ENCODE measurements at regions not wholly inside any gene's neighbourhood (a gene's known extent, or its start where the extent isn't known, plus 50 kb on each side); places are given as distances from the start of the nearest gene placed in this dataset.

DNA sequence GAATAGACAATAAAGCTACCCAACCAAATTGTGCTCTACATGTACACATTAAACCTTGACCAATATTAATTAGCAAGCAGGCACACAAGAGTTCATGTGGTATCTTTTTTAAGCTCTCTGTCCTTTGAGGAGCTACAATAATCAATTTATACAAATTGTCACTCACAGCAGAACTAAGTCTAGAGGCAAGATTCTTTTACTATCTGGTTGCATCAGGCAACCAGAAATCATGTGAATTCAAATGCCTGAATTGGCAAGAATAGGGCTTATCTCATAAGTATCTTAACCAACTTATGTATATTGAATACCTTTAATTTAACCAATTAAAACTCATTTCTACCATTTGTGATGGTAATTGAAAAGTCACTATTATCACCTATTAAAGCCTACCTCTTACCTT is 145.5 kb upstream of the HAPLN1 start:
- Mint-ChIP-seq H3K4me1 (no peaks in the 10 kb centered on the region), H3K27me3 (ENCODE audit: low read depth in 2 of 2) (no peaks in the 10 kb centered on the region), H3K36me3 (no peaks in the 10 kb centered on the region), H3K27ac (no peak overlapping the region), H3K4me3 (no peak overlapping the region), H3K9me3 (peaks cover 3 to 10% of the 10 kb centered on the region in 2 donors)
- DNase-seq (no peak), ATAC-seq (no peak)
- Histone ChIP-seq H3K36me3 (ENCODE audit: control insufficient read depth, insufficient read depth, low read length) (no peaks in the 10 kb centered on the region), H3K4me1 (ENCODE audit: control insufficient read depth, insufficient read depth, low read length) (no peaks in the 10 kb centered on the region), H3K4me3 (ENCODE audit: low read length) (no peak overlapping the region), H3K9me3 (ENCODE audit: control insufficient read depth, insufficient read depth, low read length) (no peaks in the 10 kb centered on the region), H3K27ac (ENCODE audit: low read length) (no peak overlapping the region), H3K27me3 (ENCODE audit: control insufficient read depth, insufficient read depth, low read length) (no peaks in the 10 kb centered on the region)
- intact Hi-C loops (cut with micrococcal nuclease): no loop called here
- TF ChIP-seq, protein P1, sequence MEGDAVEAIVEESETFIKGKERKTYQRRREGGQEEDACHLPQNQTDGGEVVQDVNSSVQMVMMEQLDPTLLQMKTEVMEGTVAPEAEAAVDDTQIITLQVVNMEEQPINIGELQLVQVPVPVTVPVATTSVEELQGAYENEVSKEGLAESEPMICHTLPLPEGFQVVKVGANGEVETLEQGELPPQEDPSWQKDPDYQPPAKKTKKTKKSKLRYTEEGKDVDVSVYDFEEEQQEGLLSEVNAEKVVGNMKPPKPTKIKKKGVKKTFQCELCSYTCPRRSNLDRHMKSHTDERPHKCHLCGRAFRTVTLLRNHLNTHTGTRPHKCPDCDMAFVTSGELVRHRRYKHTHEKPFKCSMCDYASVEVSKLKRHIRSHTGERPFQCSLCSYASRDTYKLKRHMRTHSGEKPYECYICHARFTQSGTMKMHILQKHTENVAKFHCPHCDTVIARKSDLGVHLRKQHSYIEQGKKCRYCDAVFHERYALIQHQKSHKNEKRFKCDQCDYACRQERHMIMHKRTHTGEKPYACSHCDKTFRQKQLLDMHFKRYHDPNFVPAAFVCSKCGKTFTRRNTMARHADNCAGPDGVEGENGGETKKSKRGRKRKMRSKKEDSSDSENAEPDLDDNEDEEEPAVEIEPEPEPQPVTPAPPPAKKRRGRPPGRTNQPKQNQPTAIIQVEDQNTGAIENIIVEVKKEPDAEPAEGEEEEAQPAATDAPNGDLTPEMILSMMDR (IDR thresholded peaks at IDR 0.05): no peak

DNA sequence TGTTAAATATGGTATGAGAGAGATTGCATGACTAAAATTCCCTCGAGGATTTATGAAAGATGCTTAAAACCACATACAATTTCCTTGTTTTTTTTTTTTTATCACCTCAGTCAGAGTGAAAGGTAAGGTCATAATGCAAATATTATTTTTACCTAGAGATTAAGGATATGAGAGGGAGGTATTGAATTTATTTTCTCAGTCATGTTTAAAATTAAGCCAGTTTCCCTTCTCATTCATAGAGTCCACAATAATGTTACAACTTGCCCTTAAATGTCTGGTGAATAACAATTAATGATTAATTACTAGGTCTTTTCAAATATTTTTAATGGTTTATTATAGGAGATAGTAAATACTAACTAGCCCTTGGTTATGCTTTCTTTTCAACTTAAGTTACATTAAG is 144.9 kb upstream of the HAPLN1 start:
- Histone ChIP-seq H3K4me3 (ENCODE audit: low read length) (no peak overlapping the region), H3K27ac (ENCODE audit: low read length) (no peak overlapping the region), H3K36me3 (ENCODE audit: control insufficient read depth, insufficient read depth, low read length) (no peaks in the 10 kb centered on the region), H3K9me3 (ENCODE audit: control insufficient read depth, insufficient read depth, low read length) (no peaks in the 10 kb centered on the region), H3K4me1 (ENCODE audit: control insufficient read depth, insufficient read depth, low read length) (no peaks in the 10 kb centered on the region), H3K27me3 (ENCODE audit: control insufficient read depth, insufficient read depth, low read length) (no peaks in the 10 kb centered on the region)
- Mint-ChIP-seq H3K4me1 (no peaks in the 10 kb centered on the region), H3K4me3 (no peak overlapping the region), H3K27ac (no peak overlapping the region), H3K36me3 (no peaks in the 10 kb centered on the region), H3K27me3 (ENCODE audit: low read depth in 2 of 2) (no peaks in the 10 kb centered on the region), H3K9me3 (peaks cover 3 to 13% of the 10 kb centered on the region in 2 donors)
- intact Hi-C loops (cut with micrococcal nuclease): no loop called here
- WGBS (ENCODE audit: insufficient coverage): no CpG with 5 or more reads among the region's 1 CpG
- TF ChIP-seq, protein P1 (IDR thresholded peaks at IDR 0.05): no peak
- DNase-seq: no peak
- no peak for ATAC-seq

DNA sequence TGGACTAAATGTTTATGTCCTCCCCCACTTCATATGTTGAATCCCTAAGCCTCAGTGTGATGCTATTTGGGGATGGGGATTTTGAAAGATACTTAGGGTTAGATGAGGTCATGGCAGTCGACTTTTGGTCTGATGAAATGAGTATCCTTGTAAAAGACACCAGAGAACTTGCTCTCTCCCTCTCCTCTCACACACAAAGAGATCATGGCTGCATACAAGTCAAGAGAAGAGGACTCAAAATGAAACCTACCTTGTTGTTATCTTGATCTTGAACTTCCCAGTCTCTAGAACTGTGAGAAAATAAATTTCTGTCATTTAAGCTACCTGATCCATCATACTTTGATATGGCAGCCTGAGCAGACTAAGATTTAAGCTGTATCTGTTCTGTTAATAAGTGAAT is 144.0 kb upstream of the HAPLN1 start:
- H3K27me3 Mint-ChIP-seq (ENCODE audit: low read depth in 2 of 2): no peaks in the 10 kb centered on the region
- Histone ChIP-seq H3K36me3 (ENCODE audit: control insufficient read depth, insufficient read depth, low read length) (no peaks in the 10 kb centered on the region), H3K4me1 (ENCODE audit: control insufficient read depth, insufficient read depth, low read length) (no peaks in the 10 kb centered on the region), H3K27me3 (ENCODE audit: control insufficient read depth, insufficient read depth, low read length) (no peaks in the 10 kb centered on the region), H3K27ac (ENCODE audit: low read length) (no peak overlapping the region), H3K4me3 (ENCODE audit: low read length) (no peak overlapping the region), H3K9me3 (ENCODE audit: control insufficient read depth, insufficient read depth, low read length) (no peaks in the 10 kb centered on the region)
- no peaks in the 10 kb centered on the region for H3K36me3 Mint-ChIP-seq
- no peak for ATAC-seq
- TF ChIP-seq, protein P1 (IDR thresholded peaks at IDR 0.05): no peak
- intact Hi-C loops (cut with micrococcal nuclease): no loop called here
- no peak overlapping the region for H3K4me3 Mint-ChIP-seq
- peaks cover 3 to 13% of the 10 kb centered on the region in 2 donors for H3K9me3 Mint-ChIP-seq
- H3K4me1 Mint-ChIP-seq: no peaks in the 10 kb centered on the region
- H3K27ac Mint-ChIP-seq: no peak overlapping the region
- no peak for DNase-seq
- no CpG with 5 or more reads among the region's 1 CpG for WGBS (ENCODE audit: insufficient coverage)

DNA sequence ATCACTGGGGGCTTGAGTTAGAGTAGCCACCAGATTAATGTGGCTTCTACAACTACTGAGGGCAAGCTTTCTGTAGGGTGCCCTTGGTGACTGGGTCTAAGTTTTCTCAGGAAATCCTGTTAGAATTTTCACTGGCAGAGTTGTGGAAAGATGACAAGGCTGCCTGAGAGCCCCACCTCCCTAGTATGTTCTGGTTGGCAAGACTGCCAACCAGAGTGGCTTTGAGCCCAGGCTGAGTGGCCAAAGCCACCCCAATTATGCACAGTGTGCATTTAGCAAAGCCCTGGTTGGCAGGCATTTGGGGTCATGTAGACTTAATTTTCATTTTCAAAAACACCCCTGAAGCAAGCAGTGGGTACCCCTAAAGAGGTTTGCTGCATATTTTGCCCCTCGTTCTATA is 136.7 kb upstream of the HAPLN1 start:
- H3K27me3 ChIP-seq (ENCODE audit: control insufficient read depth, insufficient read depth, low read length): no peaks in the 10 kb centered on the region
- Mint-ChIP-seq H3K4me3 (no peak overlapping the region), H3K9me3 (peaks cover 2 to 6% of the 10 kb centered on the region in 2 donors), H3K27me3 (ENCODE audit: low read depth in 2 of 2) (no peaks in the 10 kb centered on the region), H3K27ac (no peak overlapping the region), H3K4me1 (no peaks in the 10 kb centered on the region), H3K36me3 (no peaks in the 10 kb centered on the region)
- intact Hi-C loops (cut with micrococcal nuclease): no loop called here
- H3K36me3 ChIP-seq (ENCODE audit: control insufficient read depth, insufficient read depth, low read length): no peaks in the 10 kb centered on the region
- TF ChIP-seq, protein P1 (IDR thresholded peaks at IDR 0.05): no peak
- ATAC-seq (no peak), DNase-seq (no peak)
- WGBS (ENCODE audit: insufficient coverage): no CpG with 5 or more reads among the region's 1 CpG
- no peak overlapping the region for H3K27ac ChIP-seq (ENCODE audit: low read length)
- no peaks in the 10 kb centered on the region for H3K9me3 ChIP-seq (ENCODE audit: control insufficient read depth, insufficient read depth, low read length)
- no peaks in the 10 kb centered on the region for H3K4me1 ChIP-seq (ENCODE audit: control insufficient read depth, insufficient read depth, low read length)
- H3K4me3 ChIP-seq (ENCODE audit: low read length): no peak overlapping the region
